Esophagus muscularis mucosa (tissue), 4 donors: ENCODE measurements at regions not wholly inside any gene's neighbourhood (a gene's known extent, or its start where the extent isn't known, plus 50 kb on each side); places are given as distances from the start of the nearest gene placed in this dataset.
"Not testable (repeated sequence)": the region's sequence is repeated elsewhere in the genome, so short reads cannot be mapped to it uniquely, and the experiment has no call there.

Experiments used
- DNase-seq: peaks from one replicate; pipeline ENCODE4 v3.0.0-alpha.2; 2017; ENCODE audit errors: extremely low spot score
- H3K27ac ChIP-seq, 4 donors: fragments of 200-600 bp; sonication (generic); replicated peaks in 1 of 4; 1 replicate in 3 of 4; 2 replicates in 1 of 4; pipeline ENCODE4 v1.5.1; 2016 to 2019; ENCODE audit warnings: mild to moderate bottlenecking in 1 of 4
- H3K27me3 ChIP-seq, 4 donors: fragments of 200-600 bp; sonication (generic); one replicate each; pipeline versions ENCODE4 v1.5.1 to v1.6.0; 2016 to 2019
- H3K36me3 ChIP-seq, 4 donors: fragments of 200-600 bp; sonication (generic); one replicate each; pipeline ENCODE4 v1.5.1; 2016 to 2019
- H3K4me1 ChIP-seq, 4 donors: fragments of 200-600 bp; sonication (generic); one replicate each; pipeline ENCODE4 v1.5.1; 2016 to 2019
- H3K4me3 ChIP-seq, 4 donors: fragments of 200-600 bp; sonication (generic); 1 replicate in 2 of 4; 2 replicates in 2 of 4; pipeline ENCODE4 v1.5.1; 2016 to 2019; ENCODE audit warnings: mild to moderate bottlenecking in 4 of 4, moderate library complexity in 1 of 4
- H3K9me3 ChIP-seq, 4 donors: fragments of 200-600 bp; sonication (generic); 1 replicate in 3 of 4; 2 replicates in 1 of 4; pipeline ENCODE4 v1.5.1; 2016 to 2019
- EP300 ChIP-seq: sonication (generic); formaldehyde crosslinking; IDR thresholded peaks from one replicate; pipeline ENCODE4 v1.6.1; 2017; ENCODE audit warnings: antibody characterized with exemption
- POLR2A ChIP-seq: fragments of 450-650 bp; IDR thresholded peaks from one replicate; pipeline ENCODE4 v1.6.1; 2017; ENCODE audit warnings: antibody characterized with exemption, moderate library complexity, mild to moderate bottlenecking, low read depth
- POLR2AphosphoS5 ChIP-seq, 2 donors: sonication (generic); formaldehyde crosslinking; IDR thresholded peaks; one replicate each; pipeline ENCODE4 v1.6.1; 2017; ENCODE audit warnings: antibody characterized with exemption in 2 of 2
- WGBS: methylation state at CpG from one replicate; pipeline ENCODE4 v1.1.5; 2018; 5-methylcytosine and 5-hydroxymethylcytosine counted together
- intact Hi-C: fragments of 100-400 bp; cut with DNase I; formaldehyde crosslinking; loops from one replicate; pipeline ENCODE4 v1.15.1; 2023
- TF ChIP-seq, protein P1 (sequence below), 3 experiments: fragments of 200-600 bp in 2 of 3; fragments of 450-650 bp in 1 of 3; sonication (generic) in 2 of 3; IDR thresholded peaks; one replicate each; pipeline ENCODE4 v1.5.1; 2017 to 2019; ENCODE audit warnings: antibody characterized with exemption in 3 of 3, mild to moderate bottlenecking in 2 of 3, moderate library complexity in 1 of 3

DNA sequence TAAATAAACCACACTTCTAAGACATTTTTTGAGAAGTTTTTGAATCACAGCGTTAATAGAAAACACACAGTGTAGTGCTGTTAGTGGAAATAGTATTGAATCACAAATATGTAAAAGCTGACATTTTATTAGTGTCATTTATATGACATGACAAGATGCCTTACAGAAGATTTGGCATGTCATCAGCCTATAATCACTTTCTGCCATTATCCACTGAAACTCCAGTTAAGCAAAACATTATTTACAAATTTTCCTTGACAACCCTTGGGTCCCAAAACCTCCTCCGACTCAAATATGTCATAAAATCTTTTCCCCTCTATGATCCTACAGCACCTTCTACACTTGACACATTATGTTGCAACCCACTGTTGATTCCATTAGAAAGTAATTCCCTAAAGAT is 376.9 kb upstream of the LRFN5 start:
- intact Hi-C loops: no loop called here
- Histone ChIP-seq H3K4me3 (no peak overlapping the region), H3K27ac (no peak overlapping the region), H3K36me3 (no peaks in the 10 kb centered on the region), H3K9me3 (no peaks in the 10 kb centered on the region), H3K4me1 (no peaks in the 10 kb centered on the region), H3K27me3 (no peaks in the 10 kb centered on the region)
- TF ChIP-seq EP300 (no peak), POLR2A (no peak), POLR2AphosphoS5 (IDR thresholded peaks at IDR 0.05) (no peak)
- TF ChIP-seq, protein P1, sequence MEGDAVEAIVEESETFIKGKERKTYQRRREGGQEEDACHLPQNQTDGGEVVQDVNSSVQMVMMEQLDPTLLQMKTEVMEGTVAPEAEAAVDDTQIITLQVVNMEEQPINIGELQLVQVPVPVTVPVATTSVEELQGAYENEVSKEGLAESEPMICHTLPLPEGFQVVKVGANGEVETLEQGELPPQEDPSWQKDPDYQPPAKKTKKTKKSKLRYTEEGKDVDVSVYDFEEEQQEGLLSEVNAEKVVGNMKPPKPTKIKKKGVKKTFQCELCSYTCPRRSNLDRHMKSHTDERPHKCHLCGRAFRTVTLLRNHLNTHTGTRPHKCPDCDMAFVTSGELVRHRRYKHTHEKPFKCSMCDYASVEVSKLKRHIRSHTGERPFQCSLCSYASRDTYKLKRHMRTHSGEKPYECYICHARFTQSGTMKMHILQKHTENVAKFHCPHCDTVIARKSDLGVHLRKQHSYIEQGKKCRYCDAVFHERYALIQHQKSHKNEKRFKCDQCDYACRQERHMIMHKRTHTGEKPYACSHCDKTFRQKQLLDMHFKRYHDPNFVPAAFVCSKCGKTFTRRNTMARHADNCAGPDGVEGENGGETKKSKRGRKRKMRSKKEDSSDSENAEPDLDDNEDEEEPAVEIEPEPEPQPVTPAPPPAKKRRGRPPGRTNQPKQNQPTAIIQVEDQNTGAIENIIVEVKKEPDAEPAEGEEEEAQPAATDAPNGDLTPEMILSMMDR (IDR thresholded peaks at IDR 0.05): no peak
- WGBS: 69% methylated on average over 2 of the region's 2 CpGs
- no peak for DNase-seq

DNA sequence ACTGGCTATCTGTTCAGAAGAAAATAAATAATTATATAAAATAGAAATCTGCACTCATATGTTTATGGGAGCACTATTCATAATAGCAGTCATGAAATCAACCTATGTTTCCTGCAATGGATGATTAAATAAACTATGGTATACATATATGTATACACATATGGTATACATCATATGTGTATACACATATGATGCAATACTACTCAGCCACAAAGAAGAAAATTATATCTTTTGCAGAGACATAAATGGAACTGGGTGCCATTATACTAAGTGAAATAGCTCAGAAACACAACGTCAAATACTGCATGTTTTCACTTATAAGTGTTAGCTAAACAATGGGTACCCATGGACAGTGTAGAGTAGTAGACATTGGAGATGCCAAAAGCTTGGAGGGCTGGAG is 381.2 kb upstream of the LRFN5 start:
- intact Hi-C loops: no loop called here

DNA sequence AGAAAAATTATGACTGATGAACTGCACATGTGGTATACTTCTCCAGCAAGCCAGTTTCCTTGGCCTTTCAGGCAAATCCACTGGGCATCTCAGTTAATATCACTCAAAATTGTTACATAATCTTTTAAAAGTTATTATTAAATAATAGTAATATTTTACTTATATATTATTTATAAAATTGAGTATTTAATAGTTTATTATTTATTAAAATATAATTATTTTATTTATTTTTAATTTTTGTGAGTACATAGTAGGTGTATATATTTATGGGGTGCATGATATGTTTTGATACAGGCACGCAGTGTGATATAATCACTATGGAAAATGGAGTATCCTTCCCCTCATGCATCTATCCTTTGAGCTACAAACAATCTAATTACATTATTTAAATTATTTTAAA is 384.1 kb upstream of the LRFN5 start:
- no peaks in the 10 kb centered on the region for H3K36me3 ChIP-seq
- no peaks in the 10 kb centered on the region for H3K27me3 ChIP-seq
- H3K27ac ChIP-seq: no peak overlapping the region
- no peaks in the 10 kb centered on the region for H3K4me1 ChIP-seq
- no peak for DNase-seq
- H3K4me3 ChIP-seq: no peak overlapping the region
- TF ChIP-seq POLR2AphosphoS5 (IDR thresholded peaks at IDR 0.05): no peak
- no peak for TF ChIP-seq POLR2A
- no peak for TF ChIP-seq EP300
- TF ChIP-seq, protein P1 (IDR thresholded peaks at IDR 0.05): no peak
- intact Hi-C loops: no loop called here
- 89% methylated on average over 1 of the region's 1 CpG for WGBS
- H3K9me3 ChIP-seq: no peaks in the 10 kb centered on the region

More for the DNA sequence above, 381.2 kb upstream of the LRFN5 start:
- Histone ChIP-seq H3K27ac (no peak overlapping the region), H3K4me3 (no peak overlapping the region), H3K27me3 (no peaks in the 10 kb centered on the region), H3K36me3 (no peaks in the 10 kb centered on the region), H3K9me3 (no peaks in the 10 kb centered on the region), H3K4me1 (no peaks in the 10 kb centered on the region)
- DNase-seq: no peak
- WGBS: 79% methylated on average over 1 of the region's 1 CpG
- TF ChIP-seq POLR2A (no peak), POLR2AphosphoS5 (IDR thresholded peaks at IDR 0.05) (no peak), EP300 (no peak)
- TF ChIP-seq, protein P1 (IDR thresholded peaks at IDR 0.05): no peak

DNA sequence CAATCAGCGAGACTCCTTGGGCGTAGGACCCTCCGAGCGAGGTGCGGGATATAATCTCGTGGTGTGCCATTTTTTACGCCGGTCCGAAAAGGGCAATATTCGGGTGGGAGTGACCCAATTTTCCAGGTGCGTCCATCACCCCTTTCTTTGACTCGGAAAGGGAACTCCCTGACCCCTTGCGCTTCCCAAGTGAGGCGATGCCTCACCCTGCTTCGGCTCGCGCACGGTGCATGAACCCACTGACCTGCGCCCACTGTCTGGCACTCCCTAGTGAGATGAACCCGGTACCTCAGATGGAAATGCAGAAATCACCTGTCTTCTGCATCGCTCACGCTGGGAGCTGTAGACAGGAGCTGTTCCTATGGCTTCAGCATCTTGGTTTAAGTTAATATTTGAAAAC is 391.7 kb upstream of the LRFN5 start:
- H3K4me1 ChIP-seq, H3K27me3 ChIP-seq, H3K4me3 ChIP-seq, DNase-seq, H3K27ac ChIP-seq, H3K9me3 ChIP-seq, H3K36me3 ChIP-seq, intact Hi-C loops: not testable (repeated sequence)
- WGBS: 93% methylated on average over 22 of the region's 22 CpGs

DNA sequence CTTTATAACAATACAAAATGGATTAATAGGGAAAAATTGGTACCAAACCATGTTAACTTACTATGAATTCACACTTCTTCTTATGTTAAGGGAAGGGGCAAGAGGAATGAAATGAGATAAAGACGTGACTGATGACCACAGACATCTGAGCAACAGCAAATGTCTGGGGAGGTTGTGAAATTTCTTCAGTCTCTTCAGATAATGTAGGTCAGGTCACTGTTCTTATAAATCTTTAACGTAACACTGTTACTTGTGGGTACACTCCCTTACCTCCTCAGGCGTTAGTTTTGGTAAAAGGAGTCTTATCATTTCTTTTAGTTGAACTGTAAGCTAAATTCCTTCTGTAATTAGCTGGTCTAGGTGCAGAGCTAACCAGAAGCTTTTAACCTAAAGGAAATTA is 405.0 kb upstream of the LRFN5 start:
- no peaks in the 10 kb centered on the region for H3K4me1 ChIP-seq
- H3K36me3 ChIP-seq: no peaks in the 10 kb centered on the region
- H3K27ac ChIP-seq: no peak overlapping the region
- TF ChIP-seq POLR2A (no peak), EP300 (no peak), POLR2AphosphoS5 (IDR thresholded peaks at IDR 0.05) (no peak)
- TF ChIP-seq, protein P1 (IDR thresholded peaks at IDR 0.05): no peak
- WGBS: 35% methylated on average over 3 of the region's 3 CpGs
- DNase-seq: no peak
- no peaks in the 10 kb centered on the region for H3K9me3 ChIP-seq
- H3K4me3 ChIP-seq: no peak overlapping the region
- intact Hi-C loops: no loop called here
- H3K27me3 ChIP-seq: no peaks in the 10 kb centered on the region
